ENCODE measurements at regions not wholly inside any gene's neighbourhood (a gene's known extent, or its start where the extent isn't known, plus 50 kb on each side); places are given as distances from the start of the nearest gene placed in this dataset.

DNA sequence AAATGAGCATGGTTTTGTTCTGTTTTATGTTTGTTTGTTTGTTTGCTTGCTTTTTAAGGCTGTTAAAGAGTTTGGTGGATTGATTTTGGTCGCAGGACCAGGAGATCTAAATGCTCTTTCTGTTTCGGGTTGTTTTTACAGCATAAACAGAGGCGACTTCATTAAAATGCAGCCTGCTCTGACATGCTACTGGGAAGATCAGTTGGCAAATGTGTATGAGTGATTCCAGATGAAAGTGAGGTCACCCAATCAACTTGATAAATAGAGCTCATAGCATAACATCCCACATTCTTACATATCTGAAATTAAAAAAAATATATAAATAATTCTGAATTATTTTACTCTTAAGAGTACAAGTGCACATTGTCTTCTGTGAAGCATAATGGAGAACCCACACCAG, 947.7 kb downstream of the GALC start:
- no peak overlapping the region for H3K9ac ChIP-seq (ENCODE audit: low read depth in 1 of 2, low read length in 2 of 2)
- no peaks in the 10 kb centered on the region for H3K27me3 ChIP-seq (ENCODE audit: control insufficient read depth in 4 of 4, insufficient read depth in 4 of 4, low read length in 3 of 4)
- no peak for TF ChIP-seq GABPA (IDR thresholded peaks at IDR 0.05 in 1 of 2, conservative IDR thresholded peaks at IDR 0.05 in 1 of 2)
- no peak for TF ChIP-seq HNF4A (conservative IDR thresholded peaks at IDR 0.05)
- TF ChIP-seq, protein P1, sequence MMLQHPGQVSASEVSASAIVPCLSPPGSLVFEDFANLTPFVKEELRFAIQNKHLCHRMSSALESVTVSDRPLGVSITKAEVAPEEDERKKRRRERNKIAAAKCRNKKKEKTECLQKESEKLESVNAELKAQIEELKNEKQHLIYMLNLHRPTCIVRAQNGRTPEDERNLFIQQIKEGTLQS (IDR thresholded peaks at IDR 0.05), result no peak
- TF ChIP-seq RXRA (IDR thresholded peaks at IDR 0.05), result no peak
- TF ChIP-seq, protein P2, sequence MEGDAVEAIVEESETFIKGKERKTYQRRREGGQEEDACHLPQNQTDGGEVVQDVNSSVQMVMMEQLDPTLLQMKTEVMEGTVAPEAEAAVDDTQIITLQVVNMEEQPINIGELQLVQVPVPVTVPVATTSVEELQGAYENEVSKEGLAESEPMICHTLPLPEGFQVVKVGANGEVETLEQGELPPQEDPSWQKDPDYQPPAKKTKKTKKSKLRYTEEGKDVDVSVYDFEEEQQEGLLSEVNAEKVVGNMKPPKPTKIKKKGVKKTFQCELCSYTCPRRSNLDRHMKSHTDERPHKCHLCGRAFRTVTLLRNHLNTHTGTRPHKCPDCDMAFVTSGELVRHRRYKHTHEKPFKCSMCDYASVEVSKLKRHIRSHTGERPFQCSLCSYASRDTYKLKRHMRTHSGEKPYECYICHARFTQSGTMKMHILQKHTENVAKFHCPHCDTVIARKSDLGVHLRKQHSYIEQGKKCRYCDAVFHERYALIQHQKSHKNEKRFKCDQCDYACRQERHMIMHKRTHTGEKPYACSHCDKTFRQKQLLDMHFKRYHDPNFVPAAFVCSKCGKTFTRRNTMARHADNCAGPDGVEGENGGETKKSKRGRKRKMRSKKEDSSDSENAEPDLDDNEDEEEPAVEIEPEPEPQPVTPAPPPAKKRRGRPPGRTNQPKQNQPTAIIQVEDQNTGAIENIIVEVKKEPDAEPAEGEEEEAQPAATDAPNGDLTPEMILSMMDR (IDR thresholded peaks at IDR 0.05; ENCODE audit: low read depth, low read length, missing input control), result no peak
- no peak for TF ChIP-seq FOXA1 (IDR thresholded peaks at IDR 0.05)
- no peak for TF ChIP-seq HNF4G (IDR thresholded peaks at IDR 0.05)
- TF ChIP-seq YY1 (IDR thresholded peaks at IDR 0.05), result no peak
- no peak for TF ChIP-seq FOXA2 (IDR thresholded peaks at IDR 0.05)
- no peak for TF ChIP-seq EGR1 (IDR thresholded peaks at IDR 0.05; ENCODE audit: low read depth in 2 of 2)
- TF ChIP-seq, protein P3, sequence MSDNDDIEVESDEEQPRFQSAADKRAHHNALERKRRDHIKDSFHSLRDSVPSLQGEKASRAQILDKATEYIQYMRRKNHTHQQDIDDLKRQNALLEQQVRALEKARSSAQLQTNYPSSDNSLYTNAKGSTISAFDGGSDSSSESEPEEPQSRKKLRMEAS (IDR thresholded peaks at IDR 0.05), result no peak
- TF ChIP-seq TAF1 (conservative IDR thresholded peaks at IDR 0.05), result no peak
- WGBS, result 57% methylated on average over 3 of the region's 3 CpGs
- no peak overlapping the region for H3K4me3 ChIP-seq (ENCODE audit: low read depth in 1 of 3, low read length in 3 of 3)
- DNase-seq (ENCODE audit: low spot score), result no peak
- H3K36me3 ChIP-seq (ENCODE audit: control insufficient read depth in 4 of 4, insufficient read depth in 3 of 4, low read depth in 1 of 4, low read length in 3 of 4), result no peaks in the 10 kb centered on the region
- no peaks in the 10 kb centered on the region for H3K4me1 ChIP-seq (ENCODE audit: control insufficient read depth in 4 of 4, insufficient read depth in 4 of 4, low read length in 3 of 4)
- no peak overlapping the region for H3K27ac ChIP-seq (ENCODE audit: low read depth in 1 of 2, low read length in 2 of 2)
- H3K9me3 ChIP-seq (ENCODE audit: control insufficient read depth in 4 of 4, low read length in 3 of 4), result no peaks in the 10 kb centered on the region

DNA sequence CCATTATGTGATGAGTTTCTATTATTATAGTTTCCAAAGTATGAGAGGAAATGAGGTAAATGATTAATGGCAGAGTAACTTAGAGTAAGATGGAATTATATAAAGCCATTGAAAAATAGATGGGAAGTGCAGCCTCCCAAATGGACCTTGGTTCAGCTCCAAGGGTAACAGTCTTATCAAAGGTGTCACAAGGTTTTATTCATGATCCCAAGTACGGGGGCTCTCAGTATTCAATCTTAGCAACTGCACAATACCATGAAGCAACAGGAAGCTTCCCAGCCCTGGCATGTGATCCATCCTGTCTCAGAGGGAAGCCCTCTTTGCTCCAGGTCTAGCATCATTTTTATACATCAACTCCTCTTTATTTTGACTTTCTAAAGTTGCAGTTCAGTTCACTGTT, 948.2 kb downstream of the GALC start:
- H3K9me3 ChIP-seq (ENCODE audit: control insufficient read depth in 4 of 4, low read length in 3 of 4), result no peaks in the 10 kb centered on the region
- no peak for TF ChIP-seq HNF4A (conservative IDR thresholded peaks at IDR 0.05)
- TF ChIP-seq JUND (IDR thresholded peaks at IDR 0.05), result no peak
- no peaks in the 10 kb centered on the region for H3K36me3 ChIP-seq (ENCODE audit: control insufficient read depth in 4 of 4, insufficient read depth in 3 of 4, low read depth in 1 of 4, low read length in 3 of 4)
- H3K4me3 ChIP-seq (ENCODE audit: low read depth in 1 of 3, low read length in 3 of 3), result no peak overlapping the region
- H3K27ac ChIP-seq (ENCODE audit: low read depth in 1 of 2, low read length in 2 of 2), result no peak overlapping the region
- no peaks in the 10 kb centered on the region for H3K4me1 ChIP-seq (ENCODE audit: control insufficient read depth in 4 of 4, insufficient read depth in 4 of 4, low read length in 3 of 4)
- no peaks in the 10 kb centered on the region for H3K27me3 ChIP-seq (ENCODE audit: control insufficient read depth in 4 of 4, insufficient read depth in 4 of 4, low read length in 3 of 4)
- H3K9ac ChIP-seq (ENCODE audit: low read depth in 1 of 2, low read length in 2 of 2), result no peak overlapping the region
- WGBS, result 31% methylated on average over 1 of the region's 1 CpG
- DNase-seq (ENCODE audit: low spot score), result no peak

DNA sequence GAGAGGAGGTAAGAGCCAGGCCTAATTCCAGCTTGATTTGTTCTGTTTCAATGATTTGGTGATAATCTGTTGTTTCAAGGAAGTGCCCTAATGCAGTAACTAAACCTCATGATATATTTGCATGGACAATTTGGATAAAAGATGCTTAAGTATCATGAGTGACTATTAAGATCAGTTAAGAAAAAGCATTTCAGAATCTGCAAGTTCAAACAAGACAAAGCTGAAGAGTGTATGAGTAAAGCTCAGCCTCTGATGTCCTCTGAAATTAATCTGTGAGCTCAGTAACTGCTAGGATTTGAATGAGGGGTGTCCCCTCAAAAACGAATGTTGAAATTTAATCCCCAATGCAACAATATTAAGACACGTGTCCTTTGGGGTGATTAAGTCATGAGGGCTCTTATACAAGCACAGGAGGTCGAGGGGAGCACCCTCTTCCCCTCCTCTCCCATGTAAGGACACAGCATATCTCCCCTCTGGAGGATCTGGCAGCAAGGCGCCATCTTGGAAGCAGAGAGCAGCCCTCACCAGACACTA, 949.2 kb downstream of the GALC start:
- Histone ChIP-seq H3K27ac (ENCODE audit: low read depth in 1 of 2, low read length in 2 of 2) (no peak overlapping the region), H3K9ac (ENCODE audit: low read depth in 1 of 2, low read length in 2 of 2) (no peak overlapping the region), H3K4me1 (ENCODE audit: control insufficient read depth in 4 of 4, insufficient read depth in 4 of 4, low read length in 3 of 4) (no peaks in the 10 kb centered on the region), H3K4me3 (ENCODE audit: low read depth in 1 of 3, low read length in 3 of 3) (no peak overlapping the region), H3K9me3 (ENCODE audit: control insufficient read depth in 4 of 4, low read length in 3 of 4) (no peaks in the 10 kb centered on the region), H3K27me3 (ENCODE audit: control insufficient read depth in 4 of 4, insufficient read depth in 4 of 4, low read length in 3 of 4) (no peaks in the 10 kb centered on the region), H3K36me3 (ENCODE audit: control insufficient read depth in 4 of 4, insufficient read depth in 3 of 4, low read depth in 1 of 4, low read length in 3 of 4) (no peaks in the 10 kb centered on the region)
- WGBS, result 51% methylated on average over 4 of the region's 4 CpGs
- no peak for DNase-seq (ENCODE audit: low spot score)
- TF ChIP-seq, protein P4, sequence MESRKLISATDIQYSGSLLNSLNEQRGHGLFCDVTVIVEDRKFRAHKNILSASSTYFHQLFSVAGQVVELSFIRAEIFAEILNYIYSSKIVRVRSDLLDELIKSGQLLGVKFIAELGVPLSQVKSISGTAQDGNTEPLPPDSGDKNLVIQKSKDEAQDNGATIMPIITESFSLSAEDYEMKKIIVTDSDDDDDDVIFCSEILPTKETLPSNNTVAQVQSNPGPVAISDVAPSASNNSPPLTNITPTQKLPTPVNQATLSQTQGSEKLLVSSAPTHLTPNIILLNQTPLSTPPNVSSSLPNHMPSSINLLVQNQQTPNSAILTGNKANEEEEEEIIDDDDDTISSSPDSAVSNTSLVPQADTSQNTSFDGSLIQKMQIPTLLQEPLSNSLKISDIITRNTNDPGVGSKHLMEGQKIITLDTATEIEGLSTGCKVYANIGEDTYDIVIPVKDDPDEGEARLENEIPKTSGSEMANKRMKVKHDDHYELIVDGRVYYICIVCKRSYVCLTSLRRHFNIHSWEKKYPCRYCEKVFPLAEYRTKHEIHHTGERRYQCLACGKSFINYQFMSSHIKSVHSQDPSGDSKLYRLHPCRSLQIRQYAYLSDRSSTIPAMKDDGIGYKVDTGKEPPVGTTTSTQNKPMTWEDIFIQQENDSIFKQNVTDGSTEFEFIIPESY (IDR thresholded peaks at IDR 0.05), result no peak
